ENCODE measurements at regions not wholly inside any gene's neighbourhood (a gene's known extent, or its start where the extent isn't known, plus 50 kb on each side); places are given as distances from the start of the nearest gene placed in this dataset.
"Not testable (repeated sequence)": the region's sequence is repeated elsewhere in the genome, so short reads cannot be mapped to it uniquely, and the experiment has no call there.

DNA sequence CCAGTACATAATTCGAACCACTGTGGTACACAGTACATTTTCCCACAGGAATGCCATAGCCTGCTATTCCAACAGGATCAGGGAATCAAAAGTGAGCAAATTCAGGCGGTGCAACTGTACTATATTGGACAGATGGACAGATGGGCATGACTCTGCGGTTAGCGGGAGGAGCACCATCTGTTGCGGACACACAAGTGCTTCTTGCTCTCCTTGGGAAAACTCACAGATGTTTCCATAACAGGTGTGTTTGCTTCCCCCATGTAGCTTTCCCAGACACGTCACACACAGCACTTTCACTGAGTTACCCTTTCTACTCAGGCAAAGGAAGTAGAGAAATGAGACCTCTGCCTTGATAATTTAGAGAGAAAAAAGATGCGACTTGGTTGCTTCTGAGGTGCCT, 325.1 kb upstream of the THBS1 start:
- Histone ChIP-seq H3K4me3 (ENCODE audit: low read depth, low read length) (no peak overlapping the region), H3K27ac (ENCODE audit: low read depth) (no peak overlapping the region), H3K4me1 (ENCODE audit: insufficient read depth) (no peaks in the 10 kb centered on the region), H3K36me3 (ENCODE audit: insufficient read depth) (no peaks in the 10 kb centered on the region)
- DNase-seq (ENCODE audit: extremely low spot score): no peak
- 96% methylated on average over 7 of the region's 7 CpGs for WGBS

DNA sequence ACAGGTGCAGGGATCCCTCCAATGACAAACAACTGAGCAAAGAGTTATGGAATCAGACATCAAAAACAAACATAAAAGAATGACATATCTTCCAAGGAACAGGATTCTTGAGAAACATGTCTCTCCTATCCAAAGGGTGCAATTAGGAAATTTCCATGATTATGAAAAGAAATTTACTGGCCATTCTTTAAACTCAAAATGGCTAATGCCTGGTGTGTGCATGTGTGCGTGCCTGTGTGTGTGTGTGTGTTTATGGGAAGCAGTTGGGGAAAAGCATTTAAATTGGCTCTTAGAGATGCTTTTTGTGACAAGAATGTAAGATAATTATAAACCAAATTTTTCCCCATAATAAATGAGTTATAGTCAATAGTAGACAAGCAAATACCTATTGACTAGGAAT, 320.5 kb upstream of the THBS1 start:
- Histone ChIP-seq H3K4me1 (ENCODE audit: insufficient read depth) (no peaks in the 10 kb centered on the region), H3K36me3 (ENCODE audit: insufficient read depth) (no peaks in the 10 kb centered on the region), H3K4me3 (ENCODE audit: low read depth, low read length) (no peak overlapping the region), H3K27ac (ENCODE audit: low read depth) (no peak overlapping the region)
- 99% methylated on average over 1 of the region's 1 CpG for WGBS
- no peak for DNase-seq (ENCODE audit: extremely low spot score)

DNA sequence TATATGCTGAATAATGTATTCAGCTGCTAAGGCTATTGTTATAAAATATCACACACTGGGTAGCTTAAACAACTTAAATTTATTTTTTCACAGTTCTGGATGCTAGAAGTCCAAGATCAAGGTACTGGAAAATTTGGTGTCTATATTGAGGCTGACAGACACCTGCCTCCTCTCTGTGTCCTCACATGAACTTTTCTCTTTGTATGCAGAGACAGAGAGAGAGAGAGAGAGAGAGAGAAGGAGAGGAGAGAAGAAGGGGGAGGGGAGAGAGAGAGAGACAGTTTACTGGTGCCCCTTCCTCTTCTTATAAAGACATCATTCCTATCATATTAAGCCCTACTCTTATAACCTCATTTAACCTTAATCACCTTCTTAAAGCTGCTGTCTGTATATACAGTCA, 320.1 kb upstream of the THBS1 start:
- H3K36me3 ChIP-seq (ENCODE audit: insufficient read depth): no peaks in the 10 kb centered on the region
- H3K27ac ChIP-seq (ENCODE audit: low read depth): no peak overlapping the region
- DNase-seq (ENCODE audit: extremely low spot score): no peak
- no peak overlapping the region for H3K4me3 ChIP-seq (ENCODE audit: low read depth, low read length)
- no peaks in the 10 kb centered on the region for H3K4me1 ChIP-seq (ENCODE audit: insufficient read depth)

DNA sequence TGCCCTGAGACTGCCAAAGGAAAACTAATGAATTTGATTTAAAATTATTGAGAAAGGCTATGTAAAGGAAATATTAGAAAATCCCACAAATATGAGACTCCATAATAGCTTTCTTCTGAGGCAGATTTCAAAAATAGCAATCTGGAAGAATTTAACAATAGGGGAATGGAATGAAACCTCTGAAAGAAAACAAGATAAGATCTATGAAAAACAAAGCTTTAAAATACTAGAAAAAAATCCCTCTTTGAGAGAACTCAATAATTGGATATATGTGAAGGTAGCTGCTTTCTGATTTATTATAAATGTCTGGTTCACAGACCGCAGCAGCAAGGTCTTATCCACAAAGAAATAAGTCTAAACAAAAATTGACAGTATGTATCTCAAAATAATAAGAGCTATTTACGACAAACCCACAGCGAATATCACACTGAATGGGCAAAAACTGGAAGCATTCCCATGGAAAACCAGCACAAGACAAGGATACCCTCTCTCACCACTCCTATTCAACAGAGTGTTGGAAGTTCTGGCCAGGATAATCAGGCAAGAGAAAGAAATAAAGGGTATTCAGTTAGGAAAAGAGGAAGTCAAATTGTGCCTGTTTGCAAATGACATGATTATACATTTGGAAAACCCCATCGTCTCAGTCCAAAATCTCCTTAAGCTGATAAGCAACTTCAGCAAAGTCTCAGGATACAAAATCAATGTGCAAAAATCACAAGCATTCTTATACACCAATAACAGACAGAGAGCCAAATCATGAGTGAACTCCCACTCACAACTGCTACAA, 319.3 kb upstream of the THBS1 start:
- H3K36me3 ChIP-seq (ENCODE audit: insufficient read depth); H3K4me1 ChIP-seq (ENCODE audit: insufficient read depth); H3K4me3 ChIP-seq (ENCODE audit: low read depth, low read length); H3K27ac ChIP-seq (ENCODE audit: low read depth); DNase-seq (ENCODE audit: extremely low spot score): not testable (repeated sequence)
- WGBS: 64% methylated on average over 4 of the region's 4 CpGs

DNA sequence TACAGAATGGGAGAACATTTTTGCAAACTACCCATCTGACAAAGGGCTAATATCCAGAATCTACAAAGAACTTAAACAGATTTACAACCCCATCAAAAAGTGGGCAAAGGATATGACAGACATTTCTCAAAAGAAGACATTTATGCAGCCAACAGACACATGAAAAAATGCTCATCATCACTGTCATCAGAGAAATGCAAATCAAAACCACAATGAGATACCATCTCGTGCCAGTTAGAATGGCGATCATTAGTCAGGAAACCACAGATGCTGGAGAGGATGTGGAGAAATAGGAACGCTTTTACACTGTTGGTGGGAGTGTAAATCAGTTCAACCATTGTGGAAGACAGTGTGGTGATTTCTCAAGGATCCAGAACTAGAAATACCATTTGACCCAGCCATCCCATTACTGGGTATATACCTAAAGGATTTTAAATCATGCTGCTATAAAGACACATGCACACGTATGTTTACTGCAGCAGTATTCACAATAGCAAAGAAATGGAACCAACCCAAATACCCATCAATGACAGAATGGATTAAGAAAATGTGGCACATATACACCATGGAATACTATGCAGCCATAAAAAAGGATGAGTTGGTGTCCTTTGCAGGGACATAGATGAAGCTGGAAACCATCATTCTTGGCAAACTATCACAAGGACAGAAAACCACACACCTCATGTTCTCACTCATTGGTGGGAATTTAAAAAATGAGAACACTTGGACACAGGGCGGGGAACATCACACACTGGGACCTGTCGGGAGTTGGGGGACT, 317.7 kb upstream of the THBS1 start:
- H3K27ac ChIP-seq (ENCODE audit: low read depth); H3K4me3 ChIP-seq (ENCODE audit: low read depth, low read length); H3K36me3 ChIP-seq (ENCODE audit: insufficient read depth); H3K4me1 ChIP-seq (ENCODE audit: insufficient read depth); DNase-seq (ENCODE audit: extremely low spot score): not testable (repeated sequence)
- 89% methylated on average over 6 of the region's 6 CpGs for WGBS

DNA sequence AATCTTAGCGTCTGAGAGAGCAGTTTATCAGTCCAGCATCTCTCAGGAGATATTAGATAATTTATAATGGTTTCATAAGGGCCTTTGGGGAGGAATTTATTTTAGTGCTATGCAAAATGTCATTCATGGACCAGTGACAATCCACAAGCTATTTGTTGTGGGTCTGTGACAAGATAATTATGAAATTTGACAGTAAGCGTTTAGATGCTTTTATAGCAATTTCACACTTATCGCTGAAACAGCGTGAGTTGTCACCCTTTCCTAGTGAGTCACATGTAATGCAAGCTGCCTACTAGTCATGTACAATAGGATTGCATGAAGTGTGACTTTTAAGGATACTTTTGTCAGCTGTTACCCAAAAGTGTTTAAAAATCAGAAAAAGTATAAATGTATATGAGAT, 315.6 kb upstream of the THBS1 start:
- H3K4me1 ChIP-seq (ENCODE audit: insufficient read depth): no peaks in the 10 kb centered on the region
- no peak overlapping the region for H3K27ac ChIP-seq (ENCODE audit: low read depth)
- no peaks in the 10 kb centered on the region for H3K36me3 ChIP-seq (ENCODE audit: insufficient read depth)
- DNase-seq (ENCODE audit: extremely low spot score): no peak
- 88% methylated on average over 4 of the region's 4 CpGs for WGBS
- H3K4me3 ChIP-seq (ENCODE audit: low read depth, low read length): no peak overlapping the region

DNA sequence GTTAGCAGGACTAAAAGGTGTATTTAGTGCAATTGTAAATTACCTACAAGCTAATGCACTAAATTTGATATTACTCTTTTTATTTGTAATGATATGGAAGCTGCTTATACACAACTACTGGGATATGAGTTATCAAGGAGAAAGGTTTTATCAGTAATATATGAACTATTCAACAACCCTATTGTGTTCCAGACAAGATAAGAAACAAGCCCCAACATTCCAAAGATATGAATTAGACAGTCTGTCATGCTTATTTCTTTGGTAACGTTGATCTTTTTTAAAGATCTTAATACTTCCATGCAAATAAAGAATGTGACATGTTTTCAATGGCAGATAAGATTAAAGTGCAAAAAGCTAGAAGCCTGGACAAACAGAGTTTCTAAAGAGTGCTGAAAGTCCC, 314.0 kb upstream of the THBS1 start:
- no peak for DNase-seq (ENCODE audit: extremely low spot score)
- Histone ChIP-seq H3K36me3 (ENCODE audit: insufficient read depth) (no peaks in the 10 kb centered on the region), H3K27ac (ENCODE audit: low read depth) (no peak overlapping the region), H3K4me1 (ENCODE audit: insufficient read depth) (no peaks in the 10 kb centered on the region), H3K4me3 (ENCODE audit: low read depth, low read length) (no peak overlapping the region)
- 41% methylated on average over 1 of the region's 1 CpG for WGBS

DNA sequence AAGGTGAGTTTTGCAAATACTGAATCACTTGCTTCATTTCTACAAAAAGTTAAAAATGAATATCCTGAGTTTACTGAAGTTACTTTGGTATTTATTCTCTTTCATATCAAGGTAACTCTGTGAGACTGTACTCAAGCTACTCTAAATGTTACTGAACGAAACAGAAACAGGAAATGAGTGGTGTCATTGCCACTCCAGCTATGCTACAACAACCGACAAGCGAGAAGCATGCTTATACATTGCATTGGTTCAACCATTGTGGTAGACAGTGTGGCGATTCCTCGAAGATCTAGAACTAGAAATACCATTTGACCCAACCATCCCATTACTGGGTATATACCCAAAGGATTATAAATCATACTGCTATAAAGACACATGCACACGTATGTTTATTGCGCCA, 313.2 kb upstream of the THBS1 start:
- WGBS: 90% methylated on average over 7 of the region's 7 CpGs
- no peak overlapping the region for H3K27ac ChIP-seq (ENCODE audit: low read depth)
- H3K36me3 ChIP-seq (ENCODE audit: insufficient read depth): no peaks in the 10 kb centered on the region
- no peak for DNase-seq (ENCODE audit: extremely low spot score)
- no peaks in the 10 kb centered on the region for H3K4me1 ChIP-seq (ENCODE audit: insufficient read depth)
- no peak overlapping the region for H3K4me3 ChIP-seq (ENCODE audit: low read depth, low read length)

DNA sequence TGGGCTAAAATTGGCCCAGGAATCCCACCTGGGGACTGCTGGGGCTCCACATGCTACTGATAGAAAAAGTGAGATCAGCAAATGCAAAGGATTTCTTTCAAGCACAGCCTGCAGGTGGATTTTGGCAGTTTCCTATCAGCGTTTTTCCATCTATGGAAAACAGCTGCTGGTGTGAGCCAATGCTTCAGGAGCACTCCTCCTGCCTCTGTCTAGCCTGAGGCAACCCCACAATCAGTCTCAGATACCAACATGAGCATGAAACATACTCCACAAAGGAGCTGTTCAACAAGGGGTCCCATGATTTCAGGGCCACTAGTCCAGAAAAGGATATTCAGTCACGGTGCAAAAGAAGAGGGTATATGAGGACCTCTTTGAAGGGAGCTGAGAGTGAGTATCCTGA, 311.5 kb upstream of the THBS1 start:
- H3K4me1 ChIP-seq (ENCODE audit: insufficient read depth): no peaks in the 10 kb centered on the region
- WGBS: 80% methylated on average over 2 of the region's 2 CpGs
- no peak for DNase-seq (ENCODE audit: extremely low spot score)
- H3K36me3 ChIP-seq (ENCODE audit: insufficient read depth): no peaks in the 10 kb centered on the region
- H3K27ac ChIP-seq (ENCODE audit: low read depth): no peak overlapping the region
- H3K4me3 ChIP-seq (ENCODE audit: low read depth, low read length): no peak overlapping the region

DNA sequence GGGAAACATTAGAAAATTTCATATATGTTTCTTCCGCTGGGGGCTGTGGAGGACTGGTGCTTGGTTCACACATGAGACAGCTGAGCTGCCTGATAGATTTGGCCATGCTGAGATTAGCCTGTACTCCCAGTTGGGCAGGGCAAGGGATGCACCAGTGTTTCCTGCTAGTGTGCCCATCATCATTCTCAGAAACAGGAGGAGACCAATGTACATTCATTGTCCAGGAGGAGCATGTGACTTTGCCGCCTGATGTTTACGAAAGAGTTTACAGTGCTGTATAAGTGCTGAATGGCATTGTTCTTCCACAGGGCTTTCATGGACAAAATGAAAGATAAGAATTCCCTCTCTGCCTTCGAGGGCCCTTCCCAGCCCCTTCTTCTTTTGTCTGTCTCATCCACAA, 311.1 kb upstream of the THBS1 start:
- Histone ChIP-seq H3K27ac (ENCODE audit: low read depth) (no peak overlapping the region), H3K4me3 (ENCODE audit: low read depth, low read length) (no peak overlapping the region), H3K36me3 (ENCODE audit: insufficient read depth) (no peaks in the 10 kb centered on the region), H3K4me1 (ENCODE audit: insufficient read depth) (no peaks in the 10 kb centered on the region)
- DNase-seq (ENCODE audit: extremely low spot score): no peak
- 90% methylated on average over 4 of the region's 4 CpGs for WGBS

DNA sequence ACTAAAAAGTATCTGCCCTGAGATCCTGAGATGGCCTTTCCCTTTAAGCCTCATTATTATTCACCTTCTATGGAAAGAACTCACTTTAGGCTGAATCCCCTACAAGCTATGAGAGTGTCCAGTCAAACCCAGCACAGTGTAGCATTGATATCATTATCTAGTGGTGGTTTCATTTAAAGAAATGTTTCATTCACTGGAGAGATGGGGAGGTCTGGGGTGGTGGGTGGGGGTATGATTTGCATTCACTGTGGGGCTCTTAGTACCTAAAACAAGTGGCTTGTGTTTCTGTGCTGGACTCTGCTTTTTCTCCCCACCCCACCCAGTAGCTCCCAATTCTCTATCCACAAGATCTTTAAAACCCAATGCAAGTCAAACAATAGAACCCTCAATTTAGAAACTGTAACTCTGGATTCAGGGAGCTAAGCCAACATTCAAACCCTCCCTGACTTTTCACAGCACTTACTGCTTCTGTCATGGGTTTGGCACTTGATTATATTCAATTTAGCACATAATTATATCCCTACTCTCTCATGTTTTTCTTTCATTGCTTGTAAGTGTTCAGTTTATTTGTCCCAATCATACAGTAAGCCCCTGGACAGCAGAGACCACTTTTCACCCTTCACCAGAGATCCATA, 310.5 kb upstream of the THBS1 start:
- no peak overlapping the region for H3K27ac ChIP-seq (ENCODE audit: low read depth)
- DNase-seq (ENCODE audit: extremely low spot score): no peak
- no peaks in the 10 kb centered on the region for H3K4me1 ChIP-seq (ENCODE audit: insufficient read depth)
- no peaks in the 10 kb centered on the region for H3K36me3 ChIP-seq (ENCODE audit: insufficient read depth)
- H3K4me3 ChIP-seq (ENCODE audit: low read depth, low read length): no peak overlapping the region

DNA sequence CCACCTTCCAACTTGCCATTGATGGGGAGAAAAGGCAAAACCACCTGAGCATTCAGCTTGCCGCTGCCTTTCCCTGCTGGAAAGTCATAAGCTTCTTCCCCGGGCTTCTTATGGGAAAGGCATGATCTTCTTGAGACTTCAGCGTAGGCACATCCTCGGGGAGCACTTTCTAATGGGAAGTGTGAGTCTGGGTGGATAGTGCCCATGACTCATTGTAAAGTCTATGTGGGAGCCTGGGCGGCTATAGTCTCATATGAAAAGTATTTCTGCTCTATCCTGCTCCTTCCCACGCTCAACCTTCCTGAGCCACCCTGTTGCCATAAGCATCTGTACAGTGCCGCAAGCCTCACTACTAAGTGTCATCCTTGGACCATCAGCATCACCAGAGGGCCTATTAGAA, 309.9 kb upstream of the THBS1 start:
- no peak overlapping the region for H3K4me3 ChIP-seq (ENCODE audit: low read depth, low read length)
- H3K4me1 ChIP-seq (ENCODE audit: insufficient read depth): no peaks in the 10 kb centered on the region
- no peaks in the 10 kb centered on the region for H3K36me3 ChIP-seq (ENCODE audit: insufficient read depth)
- H3K27ac ChIP-seq (ENCODE audit: low read depth): no peak overlapping the region
- DNase-seq (ENCODE audit: extremely low spot score): no peak
- 93% methylated on average over 7 of the region's 7 CpGs for WGBS

DNA sequence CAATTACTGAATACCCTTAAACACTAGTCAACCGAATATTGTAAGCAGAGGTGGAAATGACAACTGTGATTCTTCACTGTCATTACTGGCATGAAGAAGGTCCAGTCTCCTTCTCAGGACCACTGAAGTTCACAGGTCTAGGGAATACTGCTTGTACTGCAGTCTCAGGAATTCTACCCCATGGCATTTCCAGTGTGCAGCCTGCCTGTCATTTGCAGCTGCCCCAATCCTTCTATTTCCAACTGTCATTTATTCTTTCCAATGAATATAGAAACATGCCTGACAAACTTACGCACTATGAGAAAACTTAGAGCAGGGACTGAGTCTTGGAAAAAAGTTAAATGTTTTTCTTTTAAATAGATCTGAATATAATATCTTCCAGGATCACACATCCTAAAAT, 308.0 kb upstream of the THBS1 start:
- no peaks in the 10 kb centered on the region for H3K36me3 ChIP-seq (ENCODE audit: insufficient read depth)
- H3K4me1 ChIP-seq (ENCODE audit: insufficient read depth): no peaks in the 10 kb centered on the region
- 94% methylated on average over 2 of the region's 2 CpGs for WGBS
- no peak overlapping the region for H3K4me3 ChIP-seq (ENCODE audit: low read depth, low read length)
- no peak overlapping the region for H3K27ac ChIP-seq (ENCODE audit: low read depth)
- DNase-seq (ENCODE audit: extremely low spot score): no peak

DNA sequence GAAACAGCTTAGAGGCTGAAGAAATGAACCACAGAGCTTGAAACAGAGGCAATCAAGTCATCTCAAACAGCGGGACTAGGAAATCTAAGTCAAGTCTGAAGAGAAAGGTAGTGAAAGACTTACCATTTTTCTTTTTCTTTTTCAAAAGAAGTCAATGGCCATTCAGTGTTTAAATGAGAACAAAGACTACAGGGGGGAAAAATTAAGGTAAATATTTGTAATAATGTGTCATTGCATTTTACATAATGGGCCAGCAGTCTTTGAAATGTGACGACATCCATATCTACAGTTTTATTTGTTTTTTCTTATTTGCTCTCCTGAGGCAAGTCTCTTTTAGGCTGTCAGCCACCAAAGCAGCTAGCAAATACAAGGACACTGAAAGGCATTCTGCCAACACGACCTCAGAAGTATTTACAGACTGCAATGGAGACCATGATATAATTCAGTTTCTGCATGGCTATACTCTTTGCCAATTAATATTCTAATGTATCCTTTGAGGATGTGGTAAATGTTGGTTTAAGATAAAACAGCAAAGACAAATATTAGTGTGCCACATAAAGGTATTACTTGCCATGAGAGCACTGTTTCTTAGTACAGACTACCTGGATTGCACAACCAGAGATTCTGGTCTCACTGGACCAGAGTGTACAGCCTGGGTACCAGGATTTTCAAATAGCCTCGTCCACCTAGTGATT, 307.0 kb upstream of the THBS1 start:
- no peaks in the 10 kb centered on the region for H3K4me1 ChIP-seq (ENCODE audit: insufficient read depth)
- no peak overlapping the region for H3K4me3 ChIP-seq (ENCODE audit: low read depth, low read length)
- H3K36me3 ChIP-seq (ENCODE audit: insufficient read depth): no peaks in the 10 kb centered on the region
- peak; percentile 47 for DNase-seq (ENCODE audit: extremely low spot score)
- H3K27ac ChIP-seq (ENCODE audit: low read depth): no peak overlapping the region
- WGBS: 47% methylated on average over 4 of the region's 4 CpGs

Data from urinary bladder (tissue), 3 donors.